ENCODE measurements at regions not wholly inside any gene's neighbourhood (a gene's known extent, or its start where the extent isn't known, plus 50 kb on each side); places are given as distances from the start of the nearest gene placed in this dataset.

- no peak for TF ChIP-seq CTCF (IDR thresholded peaks at IDR 0.05)
- TF ChIP-seq EZH2 (IDR thresholded peaks at IDR 0.05) = no peak
- TF ChIP-seq EZH2phosphoT487 (IDR thresholded peaks at IDR 0.05) = no peak
Measured at GRCh38 chr13:89746554-89746953, 1600.9 kb upstream of the MIR17HG start.

All from neural progenitor cell (in vitro differentiated cells).